ENCODE measurements at regions not wholly inside any gene's neighbourhood (a gene's known extent, or its start where the extent isn't known, plus 50 kb on each side); places are given as distances from the start of the nearest gene placed in this dataset.

GRCh38 chr2:143835481-143835880 is 684.4 kb downstream of the ZEB2 start:
- Mint-ChIP-seq H3K9me3 (peaks cover 0 to 1% of the 10 kb centered on the region in 2 donors), H3K36me3 (ENCODE audit: insufficient read depth in 2 of 2) (no peaks in the 10 kb centered on the region), H3K4me1 (ENCODE audit: low read depth) (no peaks in the 10 kb centered on the region), H3K27ac (no peak overlapping the region), H3K27me3 (ENCODE audit: low read depth) (peaks cover 7% of the 10 kb centered on the region), H3K4me3 (no peak overlapping the region)
- ATAC-seq (replicated peaks in 1 of 2) (no peak), DNase-seq (no peak)

GRCh38 chr2:143833015-143833660 is 686.8 kb downstream of the ZEB2 start:
- no peak for DNase-seq
- no peaks in the 10 kb centered on the region for H3K36me3 Mint-ChIP-seq (ENCODE audit: insufficient read depth in 2 of 2)
- H3K4me3 Mint-ChIP-seq, result no peak overlapping the region
- no peaks in the 10 kb centered on the region for H3K4me1 Mint-ChIP-seq (ENCODE audit: low read depth)
- H3K27ac Mint-ChIP-seq, result no peak overlapping the region
- no peak for ATAC-seq (replicated peaks in 1 of 2)
- H3K9me3 Mint-ChIP-seq, result peaks cover 0 to 1% of the 10 kb centered on the region in 2 donors
- peaks cover 12% of the 10 kb centered on the region for H3K27me3 Mint-ChIP-seq (ENCODE audit: low read depth)

- Mint-ChIP-seq H3K27ac (no peak overlapping the region), H3K27me3 (ENCODE audit: low read depth) (peaks cover 30% of the 10 kb centered on the region), H3K9me3 (no peaks in the 10 kb centered on the region), H3K36me3 (ENCODE audit: insufficient read depth in 2 of 2) (no peaks in the 10 kb centered on the region), H3K4me3 (no peak overlapping the region), H3K4me1 (ENCODE audit: low read depth) (no peaks in the 10 kb centered on the region)
- DNase-seq (no peak), ATAC-seq (replicated peaks in 1 of 2) (no peak)
These were observed 689.4 kb downstream of the ZEB2 start for GRCh38 chr2:143830476-143830875.

GRCh38 chr2:143828763-143829537 is 691.0 kb downstream of the ZEB2 start:
- no peaks in the 10 kb centered on the region for H3K9me3 Mint-ChIP-seq

GRCh38 chr2:143824791-143825190 is 695.1 kb downstream of the ZEB2 start:
- Mint-ChIP-seq H3K4me1 (ENCODE audit: low read depth) (no peaks in the 10 kb centered on the region), H3K27me3 (ENCODE audit: low read depth) (peaks cover 36% of the 10 kb centered on the region), H3K27ac (no peak overlapping the region), H3K9me3 (no peaks in the 10 kb centered on the region), H3K4me3 (no peak overlapping the region), H3K36me3 (ENCODE audit: insufficient read depth in 2 of 2) (no peaks in the 10 kb centered on the region)
- no peak for DNase-seq
- ATAC-seq (replicated peaks in 1 of 2), result no peak

More at GRCh38 chr2:143828763-143829537, 691.0 kb downstream of the ZEB2 start:
- Mint-ChIP-seq H3K27me3 (ENCODE audit: low read depth) (peaks cover 30% of the 10 kb centered on the region), H3K4me3 (no peak overlapping the region), H3K27ac (no peak overlapping the region), H3K4me1 (ENCODE audit: low read depth) (no peaks in the 10 kb centered on the region), H3K36me3 (ENCODE audit: insufficient read depth in 2 of 2) (no peaks in the 10 kb centered on the region)
- no peak for DNase-seq
- ATAC-seq (replicated peaks in 1 of 2), result no peak

- H3K36me3 Mint-ChIP-seq (ENCODE audit: insufficient read depth in 2 of 2), result no peaks in the 10 kb centered on the region
- no peaks in the 10 kb centered on the region for H3K4me1 Mint-ChIP-seq (ENCODE audit: low read depth)
- H3K9me3 Mint-ChIP-seq, result no peaks in the 10 kb centered on the region
- DNase-seq (no peak), ATAC-seq (replicated peaks in 1 of 2) (no peak)
- H3K4me3 Mint-ChIP-seq, result no peak overlapping the region
- H3K27me3 Mint-ChIP-seq (ENCODE audit: low read depth), result peaks cover 32% of the 10 kb centered on the region
- H3K27ac Mint-ChIP-seq, result no peak overlapping the region
These were observed 694.7 kb downstream of the ARHGAP15 start for GRCh38 chr2:143823876-143824275.

GRCh38 chr2:143823296-143823695 is 694.1 kb downstream of the ARHGAP15 start:
- Mint-ChIP-seq H3K4me3 (no peak overlapping the region), H3K9me3 (no peaks in the 10 kb centered on the region), H3K27me3 (ENCODE audit: low read depth) (peaks cover 26% of the 10 kb centered on the region), H3K4me1 (ENCODE audit: low read depth) (no peaks in the 10 kb centered on the region), H3K27ac (no peak overlapping the region), H3K36me3 (ENCODE audit: insufficient read depth in 2 of 2) (no peaks in the 10 kb centered on the region)
- ATAC-seq (replicated peaks in 1 of 2) (no peak), DNase-seq (no peak)

- H3K4me3 Mint-ChIP-seq, result no peak overlapping the region
These were observed 693.5 kb downstream of the ARHGAP15 start for GRCh38 chr2:143822736-143823135.

GRCh38 chr2:143819764-143820163 is 690.5 kb downstream of the ARHGAP15 start:
- H3K4me3 Mint-ChIP-seq, result no peak overlapping the region
- H3K4me1 Mint-ChIP-seq (ENCODE audit: low read depth), result no peaks in the 10 kb centered on the region
- DNase-seq (no peak), ATAC-seq (replicated peaks in 1 of 2) (no peak)
- H3K27me3 Mint-ChIP-seq (ENCODE audit: low read depth), result peaks cover 7% of the 10 kb centered on the region
- no peak overlapping the region for H3K27ac Mint-ChIP-seq
- no peaks in the 10 kb centered on the region for H3K36me3 Mint-ChIP-seq (ENCODE audit: insufficient read depth in 2 of 2)
- H3K9me3 Mint-ChIP-seq, result no peaks in the 10 kb centered on the region

More at GRCh38 chr2:143822736-143823135, 693.5 kb downstream of the ARHGAP15 start:
- DNase-seq (no peak), ATAC-seq (replicated peaks in 1 of 2) (no peak)
- no peak overlapping the region for H3K27ac Mint-ChIP-seq
- no peaks in the 10 kb centered on the region for H3K4me1 Mint-ChIP-seq (ENCODE audit: low read depth)
- no peaks in the 10 kb centered on the region for H3K36me3 Mint-ChIP-seq (ENCODE audit: insufficient read depth in 2 of 2)
- H3K9me3 Mint-ChIP-seq, result no peaks in the 10 kb centered on the region
- peaks cover 20% of the 10 kb centered on the region for H3K27me3 Mint-ChIP-seq (ENCODE audit: low read depth)

GRCh38 chr2:143819190-143819735 is 690.0 kb downstream of the ARHGAP15 start:
- Mint-ChIP-seq H3K27me3 (ENCODE audit: low read depth) (peaks cover 7% of the 10 kb centered on the region), H3K4me1 (ENCODE audit: low read depth) (no peaks in the 10 kb centered on the region), H3K4me3 (no peak overlapping the region), H3K9me3 (no peaks in the 10 kb centered on the region), H3K36me3 (ENCODE audit: insufficient read depth in 2 of 2) (no peaks in the 10 kb centered on the region), H3K27ac (no peak overlapping the region)
- no peak for ATAC-seq (replicated peaks in 1 of 2)
- no peak for DNase-seq
